SU-DHL-6 (cell line): ENCODE measurements at regions not wholly inside any gene's neighbourhood (a gene's known extent, or its start where the extent isn't known, plus 50 kb on each side); places are given as distances from the start of the nearest gene placed in this dataset.
"Not testable (repeated sequence)": the region's sequence is repeated elsewhere in the genome, so short reads cannot be mapped to it uniquely, and the experiment has no call there.

Experiments
- EZH2phosphoT487 ChIP-seq: fragments of 200-600 bp; sonication (generic), shearing (Covaris generic); conservative IDR thresholded peaks from 2 replicates; pipeline ENCODE4 v1.6.1; 2018; ENCODE audit warnings: mild to moderate bottlenecking, antibody characterized with exemption, low read length, moderate library complexity, mixed read lengths
- TF ChIP-seq, protein P1 (sequence below): fragments of 200-600 bp; sonication (generic); IDR thresholded peaks from one replicate; pipeline ENCODE4 v1.5.1; 2017; ENCODE audit warnings: antibody characterized with exemption, mild to moderate bottlenecking, low read length, moderate library complexity; ENCODE audit not compliant: insufficient read depth, poor library complexity, severe bottlenecking

GRCh38 chr6:33883621-33884020 lies 79.8 kb upstream of the MLN start:
- TF ChIP-seq, protein P1, sequence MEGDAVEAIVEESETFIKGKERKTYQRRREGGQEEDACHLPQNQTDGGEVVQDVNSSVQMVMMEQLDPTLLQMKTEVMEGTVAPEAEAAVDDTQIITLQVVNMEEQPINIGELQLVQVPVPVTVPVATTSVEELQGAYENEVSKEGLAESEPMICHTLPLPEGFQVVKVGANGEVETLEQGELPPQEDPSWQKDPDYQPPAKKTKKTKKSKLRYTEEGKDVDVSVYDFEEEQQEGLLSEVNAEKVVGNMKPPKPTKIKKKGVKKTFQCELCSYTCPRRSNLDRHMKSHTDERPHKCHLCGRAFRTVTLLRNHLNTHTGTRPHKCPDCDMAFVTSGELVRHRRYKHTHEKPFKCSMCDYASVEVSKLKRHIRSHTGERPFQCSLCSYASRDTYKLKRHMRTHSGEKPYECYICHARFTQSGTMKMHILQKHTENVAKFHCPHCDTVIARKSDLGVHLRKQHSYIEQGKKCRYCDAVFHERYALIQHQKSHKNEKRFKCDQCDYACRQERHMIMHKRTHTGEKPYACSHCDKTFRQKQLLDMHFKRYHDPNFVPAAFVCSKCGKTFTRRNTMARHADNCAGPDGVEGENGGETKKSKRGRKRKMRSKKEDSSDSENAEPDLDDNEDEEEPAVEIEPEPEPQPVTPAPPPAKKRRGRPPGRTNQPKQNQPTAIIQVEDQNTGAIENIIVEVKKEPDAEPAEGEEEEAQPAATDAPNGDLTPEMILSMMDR: not testable (repeated sequence)
- TF ChIP-seq EZH2phosphoT487: not testable (repeated sequence)
